ENCODE measurements at regions not wholly inside any gene's neighbourhood (a gene's known extent, or its start where the extent isn't known, plus 50 kb on each side); places are given as distances from the start of the nearest gene placed in this dataset.

DNA sequence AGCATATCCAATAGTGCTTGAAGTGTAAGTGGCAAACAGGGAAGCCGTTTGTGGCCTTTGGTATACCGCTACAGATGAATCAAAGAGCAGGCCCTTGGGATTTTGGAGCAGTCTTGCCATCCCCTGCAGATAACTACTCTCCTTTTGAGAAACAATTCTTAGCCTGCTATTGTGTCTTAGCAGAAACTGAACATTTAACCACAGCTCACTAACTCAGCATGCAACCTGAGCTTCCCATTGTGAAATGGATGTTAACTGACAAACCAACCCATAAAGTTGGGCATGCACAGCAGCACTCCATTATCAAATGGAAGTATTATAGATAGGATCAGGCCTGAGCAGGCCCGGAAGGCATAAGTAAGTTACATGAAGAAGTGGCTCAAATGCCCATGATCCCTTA lies 315.3 kb upstream of the PTGER4 start:
- TF ChIP-seq, protein P1, sequence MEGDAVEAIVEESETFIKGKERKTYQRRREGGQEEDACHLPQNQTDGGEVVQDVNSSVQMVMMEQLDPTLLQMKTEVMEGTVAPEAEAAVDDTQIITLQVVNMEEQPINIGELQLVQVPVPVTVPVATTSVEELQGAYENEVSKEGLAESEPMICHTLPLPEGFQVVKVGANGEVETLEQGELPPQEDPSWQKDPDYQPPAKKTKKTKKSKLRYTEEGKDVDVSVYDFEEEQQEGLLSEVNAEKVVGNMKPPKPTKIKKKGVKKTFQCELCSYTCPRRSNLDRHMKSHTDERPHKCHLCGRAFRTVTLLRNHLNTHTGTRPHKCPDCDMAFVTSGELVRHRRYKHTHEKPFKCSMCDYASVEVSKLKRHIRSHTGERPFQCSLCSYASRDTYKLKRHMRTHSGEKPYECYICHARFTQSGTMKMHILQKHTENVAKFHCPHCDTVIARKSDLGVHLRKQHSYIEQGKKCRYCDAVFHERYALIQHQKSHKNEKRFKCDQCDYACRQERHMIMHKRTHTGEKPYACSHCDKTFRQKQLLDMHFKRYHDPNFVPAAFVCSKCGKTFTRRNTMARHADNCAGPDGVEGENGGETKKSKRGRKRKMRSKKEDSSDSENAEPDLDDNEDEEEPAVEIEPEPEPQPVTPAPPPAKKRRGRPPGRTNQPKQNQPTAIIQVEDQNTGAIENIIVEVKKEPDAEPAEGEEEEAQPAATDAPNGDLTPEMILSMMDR (optimal IDR thresholded peaks at IDR 0.05 in 1 of 3, IDR thresholded peaks at IDR 0.05 in 1 of 3, conservative IDR thresholded peaks at IDR 0.05 in 1 of 3; ENCODE audit: extremely low read depth in 1 of 3, insufficient read depth in 2 of 3, low read length in 3 of 3), result no peak
- TF ChIP-seq EZH2 (IDR thresholded peaks at IDR 0.05; ENCODE audit: low read length), result no peak
